GM12892 (cell line): ENCODE measurements at regions not wholly inside any gene's neighbourhood (a gene's known extent, or its start where the extent isn't known, plus 50 kb on each side); places are given as distances from the start of the nearest gene placed in this dataset.

Experiments used
- POLR2A ChIP-seq: IDR thresholded peaks from 2 replicates; pipeline ENCODE4 v1.6.1; 2011; ENCODE audit warnings: low read depth, low read length, control low read depth
- POLR2AphosphoS5 ChIP-seq: IDR thresholded peaks from 2 replicates; pipeline ENCODE4 v1.6.1; 2011; ENCODE audit warnings: low read depth, low read length, control low read depth

GRCh38 chr3:152550284-152550683 lies 281.6 kb downstream of the MBNL1 start:
- TF ChIP-seq POLR2AphosphoS5 = no peak
- TF ChIP-seq POLR2A = no peak
